GM12872 (cell line): ENCODE measurements at regions not wholly inside any gene's neighbourhood (a gene's known extent, or its start where the extent isn't known, plus 50 kb on each side); places are given as distances from the start of the nearest gene placed in this dataset.

ENCODE experiments used
- TF ChIP-seq, protein P1 (sequence below): IDR thresholded peaks from 3 replicates; pipeline ENCODE4 v1.5.1; 2011; ENCODE audit warnings: low read depth, mild to moderate bottlenecking, low read length, moderate library complexity; ENCODE audit not compliant: insufficient read depth

- TF ChIP-seq, protein P1, sequence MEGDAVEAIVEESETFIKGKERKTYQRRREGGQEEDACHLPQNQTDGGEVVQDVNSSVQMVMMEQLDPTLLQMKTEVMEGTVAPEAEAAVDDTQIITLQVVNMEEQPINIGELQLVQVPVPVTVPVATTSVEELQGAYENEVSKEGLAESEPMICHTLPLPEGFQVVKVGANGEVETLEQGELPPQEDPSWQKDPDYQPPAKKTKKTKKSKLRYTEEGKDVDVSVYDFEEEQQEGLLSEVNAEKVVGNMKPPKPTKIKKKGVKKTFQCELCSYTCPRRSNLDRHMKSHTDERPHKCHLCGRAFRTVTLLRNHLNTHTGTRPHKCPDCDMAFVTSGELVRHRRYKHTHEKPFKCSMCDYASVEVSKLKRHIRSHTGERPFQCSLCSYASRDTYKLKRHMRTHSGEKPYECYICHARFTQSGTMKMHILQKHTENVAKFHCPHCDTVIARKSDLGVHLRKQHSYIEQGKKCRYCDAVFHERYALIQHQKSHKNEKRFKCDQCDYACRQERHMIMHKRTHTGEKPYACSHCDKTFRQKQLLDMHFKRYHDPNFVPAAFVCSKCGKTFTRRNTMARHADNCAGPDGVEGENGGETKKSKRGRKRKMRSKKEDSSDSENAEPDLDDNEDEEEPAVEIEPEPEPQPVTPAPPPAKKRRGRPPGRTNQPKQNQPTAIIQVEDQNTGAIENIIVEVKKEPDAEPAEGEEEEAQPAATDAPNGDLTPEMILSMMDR, result no peak
These were observed 856.4 kb upstream of the INTU start for GRCh38 chr4:126776361-126776760.

DNA sequence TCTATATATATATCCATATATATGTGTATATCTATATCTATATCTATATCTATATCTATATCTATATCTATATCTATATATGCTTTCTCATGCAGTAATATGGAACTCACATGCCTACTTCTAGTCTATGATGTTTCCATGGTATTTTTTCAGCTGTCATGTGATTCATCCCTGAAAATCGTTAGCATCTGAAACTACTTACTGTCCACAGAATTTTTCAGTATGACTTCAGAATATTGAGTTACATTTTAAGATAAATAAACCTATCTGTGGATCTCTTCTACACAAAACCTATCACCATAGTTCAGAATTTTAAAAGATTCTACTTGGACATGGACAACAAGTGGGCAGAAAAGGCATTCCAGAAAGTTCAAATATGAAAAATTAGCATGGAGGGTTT lies 855.1 kb upstream of the INTU start:
- TF ChIP-seq, protein P1, result no peak

GRCh38 chr4:126778348-126778747 lies 854.4 kb upstream of the INTU start:
- TF ChIP-seq, protein P1, result no peak

DNA sequence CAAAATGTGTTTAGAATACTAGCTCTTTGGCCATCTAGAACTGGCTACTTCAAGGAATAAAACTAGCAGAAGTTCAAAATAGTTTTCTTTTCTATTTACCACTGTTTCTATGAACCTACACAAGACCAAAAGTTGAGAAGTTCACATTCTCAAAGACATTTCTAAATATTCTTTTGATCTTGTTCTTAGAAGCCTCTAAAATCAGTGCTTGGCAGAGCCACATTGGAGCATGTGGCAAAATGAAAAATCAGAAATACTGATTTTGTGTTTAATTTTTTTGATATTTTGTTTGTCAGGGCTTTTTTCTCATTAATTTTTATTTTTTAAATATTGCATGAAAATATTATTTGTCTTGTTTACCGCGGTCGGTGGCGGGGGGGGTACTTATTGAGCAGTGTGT lies 853.8 kb upstream of the INTU start:
- TF ChIP-seq, protein P1, result no peak

DNA sequence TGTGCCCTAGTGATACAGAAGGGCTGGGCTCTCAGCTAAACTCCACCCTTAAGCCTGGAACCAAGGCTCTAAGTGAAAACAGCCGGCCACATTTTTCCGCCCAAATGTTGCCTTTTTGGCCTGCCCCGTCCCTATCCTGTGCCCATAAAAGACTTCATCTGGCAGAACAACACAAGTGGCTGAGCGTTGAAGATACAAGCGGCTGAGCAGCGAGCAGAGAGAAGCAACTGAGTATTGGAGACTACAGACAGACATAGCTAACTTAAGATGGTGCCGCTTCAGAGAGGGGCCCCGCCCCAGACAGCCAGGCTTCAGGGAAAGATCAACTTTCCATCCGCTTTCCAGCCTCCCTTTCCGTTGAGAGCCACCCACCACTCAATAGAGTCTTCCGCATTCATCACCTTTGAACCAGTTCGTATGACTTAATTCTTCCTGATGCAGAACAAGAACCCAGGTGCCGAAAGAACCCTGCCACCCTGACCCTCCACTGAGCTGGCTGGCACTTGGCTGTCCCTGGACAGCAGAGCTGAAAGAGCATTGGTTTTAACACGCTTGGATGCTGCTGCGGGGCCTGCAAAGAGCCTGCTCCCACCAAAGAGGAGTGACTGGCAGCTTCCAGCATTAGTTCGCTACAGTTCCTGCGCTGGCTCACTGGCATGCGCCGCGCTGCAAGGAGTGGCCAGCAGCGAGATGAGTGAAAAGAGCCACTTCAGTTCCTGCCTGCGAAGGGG lies 853.2 kb upstream of the INTU start:
- TF ChIP-seq, protein P1, result no peak

DNA sequence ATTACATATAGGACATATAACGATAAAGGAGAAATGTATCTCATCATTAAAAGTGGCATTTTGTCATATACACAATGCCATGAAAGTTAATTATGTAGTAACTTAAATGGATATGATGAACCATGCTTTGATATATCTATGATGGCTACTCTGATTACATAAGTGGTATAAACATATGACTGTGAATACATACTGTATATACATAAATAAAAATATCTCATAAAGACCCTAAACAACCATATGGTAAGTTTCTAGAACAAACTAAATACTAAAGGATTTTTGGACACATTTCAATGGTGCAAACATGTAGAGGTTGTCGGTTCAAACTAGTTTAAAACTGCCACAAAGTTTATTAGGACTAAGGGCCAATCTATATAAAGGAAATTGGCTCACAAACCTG lies 849.6 kb upstream of the INTU start:
- TF ChIP-seq, protein P1, result no peak

DNA sequence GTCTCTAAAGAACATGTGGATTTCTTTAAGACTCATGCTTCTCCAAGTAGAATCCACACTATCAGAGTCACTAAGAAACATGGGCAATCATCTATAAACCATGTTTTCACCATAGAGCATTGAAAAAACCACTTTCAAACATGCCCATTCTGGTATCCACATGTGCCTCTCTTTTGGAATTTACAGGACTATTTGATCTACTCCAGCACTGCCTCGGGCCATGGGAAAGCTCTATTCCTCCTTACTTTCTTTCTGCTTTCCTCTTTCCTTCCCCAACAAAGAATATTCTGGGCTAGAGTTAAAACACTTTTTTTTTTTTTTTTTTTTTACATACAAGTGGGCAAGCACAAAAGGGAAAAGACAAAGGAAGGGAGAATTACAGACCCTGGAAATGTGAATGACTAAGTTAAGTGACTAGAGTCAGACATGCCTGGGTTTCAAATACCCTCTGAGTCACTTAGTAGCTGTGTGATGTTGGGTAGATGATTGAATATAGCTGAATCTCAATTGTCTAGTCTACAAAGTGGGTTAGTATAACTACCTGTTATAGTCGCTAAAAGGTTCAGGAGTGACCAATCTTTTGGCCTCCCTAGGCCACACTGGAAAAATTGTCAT lies 847.7 kb upstream of the INTU start:
- TF ChIP-seq, protein P1, result no peak
